Right lobe of liver (tissue), 6 donors: ENCODE measurements at regions not wholly inside any gene's neighbourhood (a gene's known extent, or its start where the extent isn't known, plus 50 kb on each side); places are given as distances from the start of the nearest gene placed in this dataset.

Source experiments
- ATAC-seq, 4 donors: fragments of 200-7000 bp; cut with Tn5 transposase; one replicate each; pipeline ENCODE4 v1.9.1; 2020; ENCODE audit warnings: mild to moderate bottlenecking in 4 of 4, moderate library complexity in 4 of 4
- DNase-seq, 3 donors: peaks; one replicate each; pipeline ENCODE4 v3.0.0-alpha.2; 2020
- H3K27ac ChIP-seq, 3 donors: fragments of 200-600 bp; one replicate each; pipeline ENCODE4 v1.8.0; 2022
- H3K27me3 ChIP-seq, 2 donors: fragments of 200-600 bp; one replicate each; pipeline ENCODE4 v1.8.0; 2022
- H3K36me3 ChIP-seq, 4 donors: fragments of 200-600 bp; sonication (generic) in 1 of 4; one replicate each; pipeline versions ENCODE4 v1.5.1 to v1.8.0; 2017 to 2022; ENCODE audit warnings: control low read depth in 1 of 4
- H3K4me1 ChIP-seq, 4 donors: fragments of 200-600 bp; sonication (generic) in 1 of 4; one replicate each; pipeline versions ENCODE4 v1.5.1 to v1.8.0; 2017 to 2022; ENCODE audit warnings: control low read depth in 1 of 4
- H3K4me3 ChIP-seq, 3 donors: fragments of 200-600 bp; one replicate each; pipeline ENCODE4 v1.8.0; 2022
- H3K9me3 ChIP-seq, 4 donors: fragments of 200-600 bp; sonication (generic) in 1 of 4; one replicate each; pipeline versions ENCODE4 v1.5.1 to v1.8.0; 2017 to 2022; ENCODE audit warnings: control low read depth in 1 of 4
- POLR2A ChIP-seq: fragments of 450-650 bp; IDR thresholded peaks from one replicate; pipeline ENCODE4 v1.6.1; 2017; ENCODE audit warnings: antibody characterized with exemption, mild to moderate bottlenecking
- WGBS: methylation state at CpG from one replicate; pipeline ENCODE4 v1.1.6; 2018; ENCODE audit warnings: low coverage, low lambda C conversion rate; ENCODE audit not compliant: insufficient coverage; ENCODE audit errors: missing lambda C conversion rate; 5-methylcytosine and 5-hydroxymethylcytosine counted together
- intact Hi-C, 2 donors: fragments of 100-400 bp; cut with DNase I; formaldehyde crosslinking; loops; one replicate each; pipeline versions ENCODE4 v1.11.2 to v1.14.1; 2022
- TF ChIP-seq, protein P1 (sequence below), 4 donors: fragments of 200-600 bp in 3 of 4; fragments of 450-650 bp in 1 of 4; IDR thresholded peaks; one replicate each; pipeline versions ENCODE4 v1.5.1 to v1.8.0; 2016 to 2022; ENCODE audit warnings: antibody characterized with exemption in 4 of 4, mild to moderate bottlenecking in 2 of 4
- donor health status: DM: no; HTN: yes; CAD: no.
- donor health status: DM: no; HTN: no; CAD: no.
- donor health status: DM: no; HTN: no; CAD: no.
- donor health status: DM: no; HTN: yes; CAD: no.
- donor health status: DM: no; HTN: yes; CAD: no.

- DNase-seq: no peak
- H3K27ac ChIP-seq: no peak overlapping the region
- WGBS: 50% methylated on average over 4 of the region's 4 CpGs
Observed at GRCh38 chr6:25005010-25005409, 69.2 kb upstream of the RIPOR2 start.

GRCh38 chr6:25006075-25006474 lies 70.3 kb upstream of the RIPOR2 start:
- Histone ChIP-seq H3K4me3 (no peak overlapping the region), H3K27ac (peak overlapping the region in 2 of 3 donors; percentile 12 to 21), H3K4me1 (peaks cover 0 to 8% (median 2%) of the 10 kb centered on the region in 4 donors), H3K27me3 (no peaks in the 10 kb centered on the region), H3K36me3 (no peaks in the 10 kb centered on the region), H3K9me3 (no peaks in the 10 kb centered on the region)
- no peak for TF ChIP-seq POLR2A
- intact Hi-C loops: no loop called here
- whole genome bisulfite sequencing: 86% methylated on average over 1 of the region's 1 CpG
- ATAC-seq (no peak), DNase-seq (no peak)

More at GRCh38 chr6:25005010-25005409, 69.2 kb upstream of the RIPOR2 start:
- no peak overlapping the region for H3K4me3 ChIP-seq
- no peaks in the 10 kb centered on the region for H3K9me3 ChIP-seq
- no peaks in the 10 kb centered on the region for H3K36me3 ChIP-seq
- no peak for ATAC-seq
- intact Hi-C loops: no loop called here
- peaks cover 0 to 8% (median 2%) of the 10 kb centered on the region in 4 donors for H3K4me1 ChIP-seq
- TF ChIP-seq POLR2A: no peak
- TF ChIP-seq, protein P1, sequence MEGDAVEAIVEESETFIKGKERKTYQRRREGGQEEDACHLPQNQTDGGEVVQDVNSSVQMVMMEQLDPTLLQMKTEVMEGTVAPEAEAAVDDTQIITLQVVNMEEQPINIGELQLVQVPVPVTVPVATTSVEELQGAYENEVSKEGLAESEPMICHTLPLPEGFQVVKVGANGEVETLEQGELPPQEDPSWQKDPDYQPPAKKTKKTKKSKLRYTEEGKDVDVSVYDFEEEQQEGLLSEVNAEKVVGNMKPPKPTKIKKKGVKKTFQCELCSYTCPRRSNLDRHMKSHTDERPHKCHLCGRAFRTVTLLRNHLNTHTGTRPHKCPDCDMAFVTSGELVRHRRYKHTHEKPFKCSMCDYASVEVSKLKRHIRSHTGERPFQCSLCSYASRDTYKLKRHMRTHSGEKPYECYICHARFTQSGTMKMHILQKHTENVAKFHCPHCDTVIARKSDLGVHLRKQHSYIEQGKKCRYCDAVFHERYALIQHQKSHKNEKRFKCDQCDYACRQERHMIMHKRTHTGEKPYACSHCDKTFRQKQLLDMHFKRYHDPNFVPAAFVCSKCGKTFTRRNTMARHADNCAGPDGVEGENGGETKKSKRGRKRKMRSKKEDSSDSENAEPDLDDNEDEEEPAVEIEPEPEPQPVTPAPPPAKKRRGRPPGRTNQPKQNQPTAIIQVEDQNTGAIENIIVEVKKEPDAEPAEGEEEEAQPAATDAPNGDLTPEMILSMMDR (IDR thresholded peaks at IDR 0.05): no peak
- no peaks in the 10 kb centered on the region for H3K27me3 ChIP-seq

DNA sequence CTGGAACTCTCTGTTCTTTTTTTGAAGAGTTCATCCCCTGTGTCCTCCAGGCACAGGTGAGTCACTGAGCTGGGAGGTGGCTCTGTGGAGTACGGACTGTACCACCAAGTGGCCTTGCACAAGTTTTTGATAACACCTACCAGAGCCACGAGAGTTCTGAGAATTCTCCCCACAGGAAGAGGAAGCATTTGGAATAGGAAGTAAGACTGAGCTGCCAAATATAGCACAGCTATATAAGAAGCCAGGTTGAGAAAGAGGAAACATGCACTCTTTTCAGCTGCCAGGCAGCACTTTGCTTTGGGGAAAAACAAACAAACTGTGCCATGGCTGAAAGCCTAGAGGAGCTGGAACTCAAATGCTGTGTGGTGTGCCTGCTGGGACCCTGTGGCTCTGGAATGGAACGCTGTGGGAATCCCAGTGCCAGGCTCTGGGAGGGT lies 70.8 kb upstream of the RIPOR2 start:
- Histone ChIP-seq H3K27ac (peak overlapping the region; percentile 12 to 78 (median 41)), H3K36me3 (no peaks in the 10 kb centered on the region), H3K9me3 (no peaks in the 10 kb centered on the region), H3K4me1 (peaks cover 0 to 8% (median 2%) of the 10 kb centered on the region in 4 donors), H3K4me3 (no peak overlapping the region), H3K27me3 (no peaks in the 10 kb centered on the region)
- WGBS: 29% methylated on average over 3 of the region's 3 CpGs
- ATAC-seq: peak; percentile 88 to 96 (median 92)
- intact Hi-C loops: no loop called here
- DNase-seq: peak; percentile 63 to 66 (median 63)
- TF ChIP-seq POLR2A: peak; percentile 33
- TF ChIP-seq, protein P1 (IDR thresholded peaks at IDR 0.05): no peak

DNA sequence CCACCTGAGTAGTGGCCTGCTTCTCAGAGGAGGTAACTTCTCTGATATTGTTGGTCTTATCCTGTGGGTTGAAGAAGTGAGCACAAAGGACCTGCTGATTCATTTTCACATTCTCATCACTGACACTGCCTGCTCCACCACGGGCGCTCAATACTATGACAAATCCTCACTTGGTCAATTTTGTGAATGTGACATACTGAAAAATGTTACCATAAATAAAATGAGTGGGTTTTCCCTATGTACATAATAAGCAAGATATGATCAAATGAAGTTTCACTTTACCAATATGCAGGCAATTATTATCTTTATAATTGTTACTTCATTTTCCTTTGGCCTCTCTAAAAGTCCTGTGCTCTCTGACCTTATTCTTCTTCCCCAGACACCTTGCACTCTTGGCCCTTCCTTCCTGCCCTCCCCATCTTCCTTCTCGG lies 71.5 kb upstream of the RIPOR2 start:
- Histone ChIP-seq H3K9me3 (no peaks in the 10 kb centered on the region), H3K4me3 (no peak overlapping the region), H3K27me3 (no peaks in the 10 kb centered on the region), H3K36me3 (no peaks in the 10 kb centered on the region), H3K27ac (peak overlapping the region; percentile 12 to 78 (median 41)), H3K4me1 (peaks cover 0 to 8% (median 2%) of the 10 kb centered on the region in 4 donors)
- DNase-seq: no peak
- intact Hi-C loops: no loop called here
- TF ChIP-seq POLR2A: no peak
- ATAC-seq: peak in 1 of 4 donors; percentile 20
- 48% methylated on average over 3 of the region's 3 CpGs for WGBS

GRCh38 chr6:25008707-25009392 lies 73.1 kb upstream of the RIPOR2 start:
- ATAC-seq (no peak), DNase-seq (no peak)
- TF ChIP-seq, protein P1 (IDR thresholded peaks at IDR 0.05): no peak
- TF ChIP-seq POLR2A: no peak
- H3K36me3 ChIP-seq: no peaks in the 10 kb centered on the region
- H3K27ac ChIP-seq: no peak overlapping the region
- H3K9me3 ChIP-seq: no peaks in the 10 kb centered on the region
- H3K27me3 ChIP-seq: no peaks in the 10 kb centered on the region
- H3K4me1 ChIP-seq: peaks cover 0 to 8% (median 2%) of the 10 kb centered on the region in 4 donors
- intact Hi-C loops: no loop called here
- H3K4me3 ChIP-seq: no peak overlapping the region
- 44% methylated on average over 1 of the region's 4 CpGs for WGBS
